SK-N-MC (cell line): ENCODE measurements at regions not wholly inside any gene's neighbourhood (a gene's known extent, or its start where the extent isn't known, plus 50 kb on each side); places are given as distances from the start of the nearest gene placed in this dataset.

Experiments
- EZH2 ChIP-seq: fragments of 200-600 bp; sonication (generic); IDR thresholded peaks from one replicate; pipeline ENCODE4 v1.6.1; 2017; ENCODE audit warnings: antibody characterized with exemption
- FOXP2 ChIP-seq: optimal IDR thresholded peaks from 2 replicates; pipeline ENCODE3; 2011; ENCODE audit warnings: mild to moderate bottlenecking, moderate library complexity; ENCODE audit not compliant: insufficient read depth; ENCODE audit errors: extremely low read length, control extremely low read depth
- POLR2AphosphoS5 ChIP-seq: IDR thresholded peaks from 2 replicates; pipeline ENCODE4 v1.6.1; 2012; ENCODE audit warnings: mild to moderate bottlenecking, low read depth, low read length, borderline replicate concordance

- TF ChIP-seq EZH2 (no peak), POLR2AphosphoS5 (no peak), FOXP2 (no peak)
These were observed 589.9 kb upstream of the BOD1L1 start for GRCh38 chr4:14217401-14217800.
